ENCODE measurements at regions not wholly inside any gene's neighbourhood (a gene's known extent, or its start where the extent isn't known, plus 50 kb on each side); places are given as distances from the start of the nearest gene placed in this dataset.

GRCh38 chr4:163875327-163875726 lies 380.8 kb downstream of the TMA16 start:
- Histone ChIP-seq H3K14ac (ENCODE audit: insufficient read depth, low read length) (no peak overlapping the region), H3K27ac (ENCODE audit: insufficient read length, low read depth, low read length) (no peak overlapping the region), H3K9ac (ENCODE audit: extremely low read depth, insufficient read length, low read length) (no peak overlapping the region), H4K8ac (replicated peaks; ENCODE audit: insufficient read length, low read depth, low read length) (no peak overlapping the region), H2BK20ac (ENCODE audit: low read depth, low read length, poor library complexity, severe bottlenecking) (no peak overlapping the region), H3K4me2 (ENCODE audit: insufficient read depth, insufficient read length, low read length) (no peak overlapping the region), H3T11ph (ENCODE audit: low read length) (no peak overlapping the region), H4K91ac (ENCODE audit: insufficient read length, low read depth, low read length) (no peak overlapping the region), H3K23me2 (ENCODE audit: insufficient read length, low read depth, low read length, poor library complexity, severe bottlenecking) (no peaks in the 10 kb centered on the region), H3K18ac (ENCODE audit: insufficient read length, low read depth, low read length) (no peak overlapping the region), H2AK5ac (ENCODE audit: insufficient read length, low read length) (no peak overlapping the region), H2BK15ac (ENCODE audit: low read depth, low read length) (no peak overlapping the region), H2BK120ac (ENCODE audit: low read depth, low read length, poor library complexity, severe bottlenecking) (no peak overlapping the region), H3K79me1 (ENCODE audit: insufficient read depth, low read depth, low read length, poor library complexity, severe bottlenecking) (no peaks in the 10 kb centered on the region), H2BK5ac (ENCODE audit: insufficient read length, low read length) (no peak overlapping the region), H2BK12ac (ENCODE audit: insufficient read length, low read depth, low read length) (no peak overlapping the region), H3K79me2 (ENCODE audit: insufficient read depth, low read length) (no peaks in the 10 kb centered on the region), H2AFZ (ENCODE audit: low read length) (no peak overlapping the region), H3K56ac (ENCODE audit: insufficient read length, low read depth, low read length) (no peak overlapping the region), H3K9me3 (ENCODE audit: control insufficient read depth, low read depth, low read length) (no peaks in the 10 kb centered on the region), H3K23ac (ENCODE audit: insufficient read length, low read depth, low read length) (no peak overlapping the region), H3K27me3 (ENCODE audit: insufficient read depth, low read length) (no peaks in the 10 kb centered on the region), H3K4me1 (ENCODE audit: insufficient read depth, low read length) (no peaks in the 10 kb centered on the region), H4K20me1 (ENCODE audit: control insufficient read depth, insufficient read depth, insufficient read length) (no peaks in the 10 kb centered on the region), H3K4ac (ENCODE audit: low read depth, low read length) (no peak overlapping the region), H4K5ac (ENCODE audit: insufficient read length, low read depth, low read length) (no peak overlapping the region)
- no peak for TF ChIP-seq CTCF (conservative IDR thresholded peaks at IDR 0.05)
- no peak for DNase-seq
- WGBS (ENCODE audit: extremely low coverage, insufficient read length, low lambda C conversion rate), result no CpG with 5 or more reads among the region's 4 CpGs
- no peaks in the 10 kb centered on the region for H3K4me1 Mint-ChIP-seq
- no peaks in the 10 kb centered on the region; a peak in 1 of 5 replicates for H3K9me3 Mint-ChIP-seq
- H3K27ac Mint-ChIP-seq, result no peak overlapping the region; a peak in 1 of 7 replicates
- H3K4me3 Mint-ChIP-seq, result no peak overlapping the region
- H3K27me3 Mint-ChIP-seq (ENCODE audit: low read depth), result no peaks in the 10 kb centered on the region
- H3K36me3 Mint-ChIP-seq (ENCODE audit: insufficient read depth in 1 of 3, low read depth in 3 of 3), result no peaks in the 10 kb centered on the region
